COR-L47 (cell line): ENCODE measurements at regions not wholly inside any gene's neighbourhood (a gene's known extent, or its start where the extent isn't known, plus 50 kb on each side); places are given as distances from the start of the nearest gene placed in this dataset.

Source experiments
- DNase-seq: peaks from one replicate; lab custom pipeline; 2025; lab: John Stamatoyannopoulos, UW

DNA sequence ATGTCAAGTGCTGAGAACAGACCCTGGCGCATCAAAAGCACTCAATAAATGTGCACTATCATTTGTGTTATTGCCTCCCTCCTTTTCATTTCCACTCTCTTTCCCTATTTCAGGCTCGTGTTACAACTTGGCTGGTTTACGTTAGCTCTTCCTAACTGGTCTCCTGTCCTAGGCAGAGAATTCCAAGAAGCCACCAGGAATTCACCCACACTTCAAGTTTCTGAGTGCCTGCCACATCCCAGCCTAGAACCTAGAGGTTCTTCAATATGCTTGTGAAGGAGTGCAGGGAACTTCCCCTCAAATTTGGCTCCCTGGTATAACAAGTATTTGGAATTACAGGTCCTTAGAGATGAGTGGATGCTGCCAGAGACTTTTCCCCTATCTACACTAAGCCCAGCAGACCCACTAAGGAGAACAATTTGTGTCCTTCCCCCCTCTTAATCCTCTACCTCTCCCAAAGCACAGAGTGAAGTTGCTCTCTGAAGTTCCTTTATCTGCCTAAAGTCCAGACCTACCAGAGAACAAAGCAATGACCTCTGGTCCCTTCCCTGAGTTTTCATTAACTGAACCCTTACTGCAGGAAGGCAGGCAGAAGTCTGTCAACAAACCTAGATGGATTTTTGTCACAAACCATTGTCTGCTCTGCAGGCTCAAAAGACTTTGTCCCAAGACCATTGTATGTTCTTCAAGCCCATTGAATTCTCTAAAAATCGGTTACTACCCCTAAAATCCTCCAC is 201.6 kb upstream of the JARID2 start:
- no peak for DNase-seq

DNA sequence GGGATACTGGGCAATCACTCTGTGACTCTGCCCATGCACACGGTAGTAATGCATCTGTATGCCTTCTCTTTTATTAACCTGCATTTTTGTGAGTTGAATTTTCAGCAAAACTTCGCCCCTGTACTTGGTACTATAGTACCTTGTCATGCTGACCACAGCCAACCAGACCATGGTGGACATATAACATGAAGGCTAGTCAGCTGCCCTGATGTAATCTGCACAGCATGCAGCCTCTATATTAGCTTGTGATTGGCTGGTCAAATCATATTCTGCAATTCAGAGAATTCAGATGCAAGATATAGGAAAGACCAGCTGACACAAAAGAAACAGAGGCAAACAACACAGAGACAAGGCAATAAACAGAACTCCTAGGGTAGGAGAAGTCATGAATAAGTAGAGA is 200.9 kb upstream of the JARID2 start:
- no peak for DNase-seq

DNA sequence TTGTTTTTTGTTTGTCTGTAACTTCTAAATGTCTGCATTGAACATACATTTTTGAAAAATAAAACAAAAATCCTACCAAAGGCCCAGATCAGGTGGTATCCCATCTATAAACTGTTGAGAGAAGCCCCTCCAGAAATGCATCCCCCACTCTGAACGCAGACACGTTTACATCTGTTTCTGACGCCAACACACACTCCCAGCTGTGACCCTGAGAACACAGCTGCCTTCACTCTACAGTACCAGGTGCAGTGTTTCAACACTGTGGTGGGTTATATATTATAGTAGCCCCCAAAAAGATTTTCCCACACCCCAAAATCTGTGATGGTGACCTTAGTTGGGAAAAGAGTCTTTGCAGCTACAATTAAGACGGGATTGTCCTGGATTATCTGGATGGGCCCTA is 199.1 kb upstream of the JARID2 start:
- no peak for DNase-seq

DNA sequence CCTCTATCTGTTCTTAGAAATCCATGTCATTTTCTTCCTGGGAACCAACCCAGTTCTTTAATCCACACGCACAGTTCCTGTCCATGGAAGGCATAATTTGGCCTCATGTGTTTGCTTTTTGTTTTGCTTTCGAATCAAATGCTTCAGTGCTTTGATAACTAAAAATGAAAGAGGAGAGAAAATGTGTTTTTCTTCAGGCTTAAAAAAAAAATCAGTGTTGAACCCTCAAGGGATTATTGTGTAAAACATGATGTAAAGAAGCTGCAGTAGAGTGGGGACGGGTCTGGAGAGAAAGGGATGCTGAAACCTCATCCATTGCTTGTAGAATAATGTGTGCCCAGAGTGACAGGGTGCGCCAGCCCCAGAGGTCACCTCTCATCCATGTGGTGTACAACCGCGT is 197.5 kb upstream of the JARID2 start:
- no peak for DNase-seq

DNA sequence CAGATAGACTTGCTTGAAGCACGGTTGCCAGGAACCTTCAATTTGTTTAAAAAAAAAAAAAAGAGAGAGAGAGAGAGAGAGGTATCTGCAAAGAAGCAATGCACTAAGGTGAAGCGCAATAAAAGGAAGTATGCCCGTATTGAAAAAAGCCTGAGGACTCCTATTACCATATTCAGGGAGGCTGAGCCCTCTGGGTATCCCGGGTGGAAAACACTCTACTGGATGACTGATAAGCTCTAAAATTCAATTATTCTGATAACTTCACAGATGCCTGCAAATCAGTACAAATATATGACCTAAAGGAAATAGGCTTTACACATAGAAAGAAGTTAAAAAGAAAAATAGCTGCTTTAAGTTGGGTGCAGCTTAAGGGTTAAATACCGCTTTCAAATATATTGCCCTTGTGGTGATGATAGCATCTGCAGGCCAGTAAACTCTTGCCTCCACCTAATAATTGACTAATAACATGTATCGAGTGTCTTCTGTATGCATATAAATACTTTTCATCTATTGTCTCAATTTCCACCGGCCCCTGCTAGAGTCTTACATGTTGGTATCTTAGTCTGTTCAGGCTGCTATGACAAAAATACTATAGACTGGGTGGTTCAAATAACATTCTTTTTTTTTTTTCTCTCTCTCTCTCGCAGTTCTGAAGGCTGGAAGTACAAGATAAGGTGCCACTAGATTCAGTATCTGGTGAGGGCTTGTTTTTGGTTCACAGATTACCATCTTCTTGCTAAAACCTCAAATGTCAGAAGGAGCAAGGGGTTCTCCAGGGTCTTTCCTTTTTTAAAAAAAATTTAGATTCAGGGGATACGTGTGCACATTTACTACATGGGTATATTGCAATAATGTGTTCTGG is 187.4 kb upstream of the JARID2 start:
- DNase-seq, result no peak

DNA sequence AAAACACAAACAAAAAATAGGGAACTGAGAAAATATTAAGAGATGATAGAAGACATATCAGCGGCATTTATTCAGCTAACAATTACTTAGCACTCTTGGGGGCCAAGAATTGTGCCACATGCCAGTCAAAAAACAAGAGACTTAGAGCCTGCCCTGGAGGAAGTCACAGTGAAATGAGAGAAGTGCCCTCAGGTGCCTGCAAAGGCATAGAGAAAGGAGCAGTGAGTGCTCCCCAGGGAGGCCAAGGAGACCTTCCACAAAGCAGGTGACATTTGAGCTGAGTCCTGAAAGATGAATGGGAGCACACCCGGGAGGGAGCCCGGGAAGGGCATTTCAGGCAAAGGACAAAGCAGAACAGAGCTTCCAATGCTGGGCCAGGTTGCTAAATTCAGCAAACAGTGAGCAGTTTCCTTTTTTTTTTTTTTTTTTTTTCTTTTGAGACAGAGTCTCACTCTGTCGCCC is 184.7 kb upstream of the JARID2 start:
- DNase-seq, result no peak

DNA sequence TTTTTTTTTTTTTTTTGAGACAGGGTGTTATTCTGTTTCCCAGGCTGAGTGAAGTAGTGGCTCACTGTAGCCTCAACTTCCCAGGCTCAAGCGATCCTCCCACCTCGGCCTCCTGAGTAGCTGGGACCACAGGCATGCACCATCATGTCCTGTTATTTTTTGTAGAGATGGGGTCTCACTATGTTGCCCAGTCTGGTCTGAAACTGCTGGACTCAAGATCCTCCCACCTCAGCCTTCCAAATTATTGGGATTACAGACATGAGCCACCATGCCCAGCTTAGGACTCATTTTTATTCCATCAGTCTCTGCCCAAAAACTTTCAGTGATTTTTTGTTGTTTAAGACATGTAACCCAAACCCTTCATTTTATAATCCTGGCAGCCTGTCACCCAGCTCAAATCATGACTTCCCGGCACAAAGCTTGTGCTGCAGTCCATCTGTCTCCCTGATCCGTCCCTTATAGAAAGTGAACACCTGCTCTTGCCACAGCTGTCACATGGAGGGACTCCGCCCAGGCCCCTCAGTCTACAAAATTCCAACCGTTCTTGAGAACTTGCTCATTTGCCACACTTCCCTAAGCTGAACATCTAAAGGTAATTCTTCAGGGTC is 183.9 kb upstream of the JARID2 start:
- no peak for DNase-seq

DNA sequence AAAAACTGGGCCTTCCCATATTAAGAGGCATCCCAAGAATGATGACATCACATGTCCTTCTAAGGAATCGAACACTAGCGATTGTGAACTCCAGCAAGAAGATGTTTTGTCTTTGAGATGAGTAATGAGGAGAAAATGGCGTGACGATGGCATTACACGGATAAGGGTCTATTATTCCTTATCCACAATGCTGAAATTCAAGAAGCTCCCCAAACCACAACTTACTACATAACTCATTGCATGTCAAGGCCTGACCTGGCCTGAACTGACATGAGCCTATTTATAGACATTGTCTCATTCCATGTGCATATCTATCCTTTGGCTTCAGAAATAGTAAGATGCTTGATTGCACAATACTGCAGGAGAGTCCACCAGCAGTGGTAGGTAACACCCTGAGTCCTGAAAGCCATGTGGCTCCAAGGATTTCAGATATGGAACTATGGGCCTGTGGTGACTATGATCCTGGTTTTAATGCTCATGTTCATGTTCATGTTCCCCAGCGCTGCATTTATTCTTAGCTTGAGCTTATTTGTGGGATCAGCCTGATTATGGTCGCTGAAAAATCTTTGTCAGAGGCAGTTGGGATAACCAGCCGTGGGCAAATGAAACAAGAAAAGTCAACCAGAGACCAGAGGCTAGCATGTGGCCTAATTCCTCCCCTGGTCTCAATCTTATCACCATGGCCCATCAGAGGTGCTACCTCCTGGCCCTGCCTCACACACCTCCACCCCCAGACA is 183.2 kb upstream of the JARID2 start:
- no peak for DNase-seq

DNA sequence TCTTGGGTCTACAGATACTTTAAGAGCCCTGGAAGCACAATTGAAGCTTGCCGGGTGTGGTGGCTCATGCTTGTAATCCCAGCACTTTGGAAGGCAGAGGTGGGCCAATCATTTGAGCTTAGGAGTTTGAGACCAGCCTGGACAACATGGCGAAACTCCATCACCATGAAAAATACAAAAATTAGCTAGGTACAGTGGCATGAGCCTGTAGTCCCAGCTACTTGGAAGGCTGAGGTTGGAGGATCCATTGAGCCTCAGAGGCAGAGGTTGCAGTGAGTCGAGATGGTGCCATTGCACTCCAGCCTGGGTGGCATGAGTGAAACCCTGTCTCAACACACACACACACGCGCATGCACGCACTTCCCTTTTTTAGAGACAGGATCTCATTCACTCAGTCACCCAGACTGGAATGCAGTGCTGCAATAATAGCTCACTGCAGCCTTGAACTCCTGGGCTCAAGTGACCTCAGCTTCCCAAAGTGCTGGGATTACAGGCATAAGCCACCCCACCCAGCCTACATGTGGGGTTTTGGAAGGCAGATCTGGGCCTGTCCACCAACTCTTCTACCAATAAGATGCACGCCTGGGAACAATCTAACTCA is 182.5 kb upstream of the JARID2 start:
- DNase-seq, result no peak

DNA sequence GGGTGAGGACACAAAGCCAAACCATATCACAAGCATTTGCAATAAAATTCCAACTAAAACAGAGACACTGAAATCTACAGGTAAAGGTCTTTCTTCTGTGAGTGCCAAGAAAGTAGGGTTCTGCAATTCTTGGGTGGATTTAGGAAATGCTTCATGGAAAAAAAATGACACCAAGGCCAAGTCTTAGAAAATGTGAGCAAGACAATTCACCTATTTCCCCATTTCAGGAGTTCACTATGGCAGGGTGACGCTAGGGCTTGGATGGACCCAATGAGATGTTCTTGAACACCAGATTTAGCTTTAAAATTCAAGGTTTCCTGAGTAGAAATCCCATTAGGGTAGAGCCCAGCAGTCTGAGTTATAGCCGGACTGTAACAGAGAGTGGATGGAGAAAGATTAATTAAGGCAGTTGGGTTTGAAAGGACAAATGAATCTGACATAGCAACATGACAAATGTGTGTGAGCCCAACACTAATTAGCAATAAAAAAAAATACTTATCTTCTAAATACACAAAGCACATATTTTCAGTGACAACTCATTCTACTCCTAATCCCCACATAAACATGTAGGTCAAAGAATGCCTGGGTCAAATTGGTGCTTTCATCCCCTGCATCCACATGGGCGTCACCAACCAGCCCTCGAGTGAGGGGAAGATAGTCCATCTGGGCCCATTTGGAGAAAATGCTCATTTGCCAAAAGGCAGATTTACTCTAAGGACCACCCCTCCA is 180.4 kb upstream of the JARID2 start:
- no peak for DNase-seq

DNA sequence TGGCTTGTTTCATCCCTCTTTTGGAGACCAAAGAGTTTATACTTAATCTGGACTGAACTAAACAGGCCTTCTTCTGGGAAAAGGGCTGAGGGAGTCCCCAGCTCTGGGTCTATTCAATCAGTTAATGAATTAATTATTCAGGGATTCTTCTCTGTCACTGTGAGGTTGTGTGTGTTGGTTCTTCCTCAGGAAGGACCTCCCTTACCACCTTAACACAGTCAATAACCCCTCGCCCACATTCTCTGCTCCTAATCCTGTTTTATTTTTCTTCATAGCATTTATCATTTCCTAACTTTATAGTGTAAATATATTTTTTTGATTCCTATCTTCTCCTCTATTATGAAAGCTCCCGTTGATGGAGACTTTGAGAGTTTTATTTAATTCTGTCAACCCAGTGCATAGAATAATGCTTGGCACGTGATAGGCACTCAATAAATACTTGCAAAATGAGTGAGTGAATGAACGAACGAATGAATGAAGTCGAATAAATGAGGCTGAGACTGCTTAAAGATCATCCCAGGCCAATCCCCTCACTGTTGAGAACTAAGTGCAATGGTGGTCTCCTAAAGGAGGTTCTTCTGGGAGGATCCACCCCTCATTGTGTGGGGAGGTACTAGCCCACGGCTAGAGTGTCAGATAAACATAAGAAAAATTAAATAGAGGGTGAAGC is 179.6 kb upstream of the JARID2 start:
- DNase-seq, result no peak

DNA sequence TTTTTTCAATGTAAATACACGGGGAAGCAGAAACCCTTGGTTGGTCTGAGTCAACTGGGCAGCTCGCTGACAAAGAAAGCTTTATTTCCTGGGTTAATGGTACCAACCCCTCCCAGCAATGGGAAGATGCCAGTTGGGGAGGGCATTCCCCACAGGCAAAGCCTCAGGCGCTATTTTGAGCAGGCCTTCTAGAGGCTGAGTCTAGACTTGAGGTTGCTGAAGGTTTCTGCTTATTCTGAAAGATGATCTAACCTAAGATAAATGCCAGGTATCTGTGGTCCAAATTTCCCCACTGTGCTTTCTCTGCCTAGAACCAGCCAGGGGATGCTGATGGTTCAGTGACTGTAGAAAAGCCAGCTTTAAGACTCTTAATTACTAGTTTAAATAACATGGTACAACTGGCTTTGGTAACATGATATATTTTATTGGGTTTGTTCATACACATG is 172.5 kb upstream of the JARID2 start:
- DNase-seq, result no peak

DNA sequence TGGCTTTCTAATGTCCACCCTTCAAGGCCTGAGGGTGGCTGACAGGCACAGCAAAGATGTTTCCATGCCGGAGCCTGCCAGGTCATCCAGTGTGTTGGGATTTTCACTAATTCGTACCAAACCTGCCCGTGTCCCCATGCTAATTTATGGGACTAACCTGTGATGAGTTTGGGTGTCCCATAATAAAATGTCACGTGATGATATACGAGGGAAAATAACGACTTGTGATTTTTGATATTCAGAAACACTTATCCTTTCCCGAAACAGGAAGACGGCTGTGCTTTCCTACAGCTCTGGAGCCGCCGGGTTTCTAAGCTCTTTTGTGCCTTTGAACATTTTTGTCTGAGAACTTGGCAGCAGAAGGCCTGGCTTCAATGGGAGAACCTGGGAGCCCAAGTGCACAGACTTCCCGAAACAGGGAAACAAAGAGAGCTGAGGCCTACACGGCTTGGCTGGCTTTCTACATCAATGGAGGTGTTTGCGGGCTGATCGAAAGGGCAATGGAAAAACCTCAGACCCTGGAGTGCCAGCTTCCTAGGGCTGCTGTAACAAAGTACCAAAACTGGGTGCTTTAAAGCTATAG is 171.9 kb upstream of the JARID2 start:
- DNase-seq, result no peak

DNA sequence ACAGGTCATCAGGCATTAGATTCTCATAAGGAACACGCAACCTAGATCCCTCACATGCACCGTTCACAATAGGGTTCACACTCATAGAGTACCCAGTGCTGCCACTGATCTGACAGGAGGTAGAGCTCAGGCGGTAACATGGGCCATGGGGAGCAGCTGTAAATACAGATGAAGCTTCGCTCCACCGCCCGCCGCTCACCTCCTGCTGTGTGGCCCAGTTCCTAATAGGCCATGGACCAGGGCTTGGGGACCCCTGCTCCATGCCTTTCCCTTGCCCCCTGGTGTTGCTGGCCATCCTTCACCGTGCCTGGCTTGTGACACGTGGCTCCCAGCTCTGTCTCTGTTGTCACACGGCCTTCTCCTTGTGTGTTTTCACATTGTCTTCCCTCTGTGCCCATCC is 171.1 kb upstream of the JARID2 start:
- DNase-seq, result no peak

DNA sequence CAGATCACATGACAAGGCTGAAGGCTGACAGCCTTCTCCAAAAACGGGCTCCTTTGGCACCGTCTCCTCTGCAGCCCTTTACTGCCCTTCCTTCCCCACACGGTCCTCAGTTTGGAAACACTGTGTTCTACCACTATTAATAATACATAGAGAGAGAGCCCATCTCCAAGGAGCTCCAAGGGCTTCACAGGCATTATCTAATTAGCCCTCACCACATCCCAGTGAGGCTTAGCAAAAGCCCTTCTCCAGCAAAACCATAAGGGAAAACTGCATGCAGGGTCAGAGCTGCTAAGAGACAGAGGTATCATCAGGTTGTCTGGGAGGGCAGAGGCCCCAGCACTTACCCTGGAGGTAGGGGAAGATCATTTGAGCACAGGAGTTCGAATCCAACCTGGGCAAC is 169.3 kb upstream of the JARID2 start:
- DNase-seq, result no peak

DNA sequence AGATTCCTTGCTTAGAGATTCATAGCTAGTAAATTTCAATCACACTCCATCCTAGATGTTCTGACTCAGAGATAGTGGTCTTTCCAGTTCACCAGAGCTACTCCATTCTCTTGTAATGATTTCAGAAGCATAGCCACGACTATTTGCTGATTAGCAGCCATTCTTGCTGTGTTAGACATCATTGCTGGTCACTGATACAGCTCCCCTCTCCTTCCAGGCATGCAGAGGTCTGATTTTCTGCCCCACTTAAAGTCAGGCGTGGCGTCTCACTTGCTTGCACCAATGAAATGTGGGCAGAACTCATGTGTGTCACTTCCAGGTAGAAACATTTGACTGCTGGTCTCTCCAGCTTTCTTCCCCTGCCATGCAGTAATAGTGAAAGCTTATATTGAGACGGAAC is 168.9 kb upstream of the JARID2 start:
- DNase-seq, result no peak

DNA sequence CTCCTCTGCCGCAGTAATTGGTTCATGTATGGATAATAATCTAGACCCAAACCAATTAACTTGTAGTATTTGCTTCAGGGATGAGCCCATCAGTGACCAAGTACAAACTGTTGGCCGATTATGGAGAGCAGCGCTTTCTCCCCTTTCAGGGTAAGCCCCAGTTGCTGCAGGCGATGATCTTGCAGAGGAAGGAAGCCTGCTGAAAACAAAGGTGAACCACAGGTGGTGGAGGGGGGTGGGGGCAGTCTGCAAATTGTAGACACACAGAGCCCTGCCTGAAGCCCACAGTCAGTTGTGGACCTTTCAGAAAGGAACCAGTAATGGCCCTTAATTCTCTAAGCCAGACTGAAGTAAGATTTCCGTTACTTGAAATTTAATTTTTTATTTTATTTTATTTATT is 167.9 kb upstream of the JARID2 start:
- DNase-seq, result peak; percentile 75

DNA sequence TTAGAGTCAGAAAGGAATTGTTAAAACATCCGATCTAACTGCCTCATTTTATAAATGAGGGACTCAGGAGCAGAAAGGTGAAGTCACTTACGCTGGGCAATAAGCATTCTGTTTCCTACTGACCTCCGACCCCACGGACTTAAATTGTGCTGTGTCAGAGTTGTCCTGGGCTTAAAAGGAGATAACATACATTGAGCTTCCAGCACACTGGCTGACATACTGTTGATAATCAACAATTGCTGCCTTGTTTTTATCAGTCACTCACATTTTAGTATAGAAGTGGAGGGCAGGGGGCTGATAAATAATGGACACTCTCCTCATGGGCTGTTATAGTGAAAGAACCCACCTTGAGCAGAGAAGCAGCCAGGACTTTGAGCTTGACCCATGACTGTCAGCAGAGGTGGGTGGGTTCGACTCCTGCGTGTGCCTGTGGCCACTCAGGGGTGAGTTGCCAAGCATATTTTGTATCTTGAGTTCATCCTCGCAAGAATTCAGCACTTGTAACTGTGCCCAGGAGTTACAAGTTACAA is 166.5 kb upstream of the JARID2 start:
- no peak for DNase-seq

DNA sequence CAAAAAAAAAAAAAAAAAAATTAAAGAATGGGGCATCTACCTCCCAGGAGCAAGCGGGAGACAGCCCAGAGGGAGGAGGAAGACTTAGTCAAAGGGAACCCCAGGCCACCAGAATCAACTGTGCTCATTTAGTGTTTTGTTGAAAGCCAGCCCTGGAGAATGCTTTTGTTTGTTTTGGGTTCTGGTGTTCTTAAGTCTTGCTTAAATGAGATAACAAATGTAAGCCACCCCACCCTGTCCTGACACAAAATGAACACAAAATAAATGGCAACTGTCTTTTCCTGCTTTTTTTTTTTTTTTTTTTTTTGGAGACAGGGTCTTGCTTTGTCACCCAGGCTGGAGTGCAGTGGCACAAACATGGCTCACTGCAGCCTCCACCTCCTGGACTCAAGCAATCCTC is 165.0 kb upstream of the JARID2 start:
- no peak for DNase-seq

DNA sequence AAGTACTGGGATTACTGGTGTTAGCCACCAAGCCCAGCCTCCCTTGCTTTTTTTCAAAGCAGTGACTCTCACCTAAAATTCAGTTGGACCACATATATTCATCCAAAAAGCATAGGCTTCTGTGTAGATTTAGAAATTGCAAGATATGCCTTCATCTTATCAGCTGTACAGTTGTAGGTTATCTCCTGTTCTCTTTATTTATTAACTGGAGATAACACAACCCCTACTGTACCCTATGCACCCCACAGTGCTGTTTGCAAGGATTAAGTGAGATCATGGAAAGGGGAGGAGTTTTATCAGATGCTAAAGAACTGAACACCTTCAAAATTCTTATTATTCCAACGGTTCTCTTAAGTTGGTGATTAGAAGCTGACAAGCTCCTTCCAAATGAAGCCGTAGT is 164.4 kb upstream of the JARID2 start:
- DNase-seq, result no peak
